Erythroblast (primary cell): ENCODE measurements at regions not wholly inside any gene's neighbourhood (a gene's known extent, or its start where the extent isn't known, plus 50 kb on each side); places are given as distances from the start of the nearest gene placed in this dataset.

Experiments
- GATA1 ChIP-seq: IDR thresholded peaks from 2 replicates; pipeline ENCODE4 v1.6.1; 2011; ENCODE audit warnings: low read depth, mild to moderate bottlenecking, control low read depth, low read length, moderate library complexity
- POLR2A ChIP-seq: IDR thresholded peaks from 2 replicates; pipeline ENCODE4 v1.6.1; 2011; ENCODE audit warnings: mild to moderate bottlenecking, low read length

DNA sequence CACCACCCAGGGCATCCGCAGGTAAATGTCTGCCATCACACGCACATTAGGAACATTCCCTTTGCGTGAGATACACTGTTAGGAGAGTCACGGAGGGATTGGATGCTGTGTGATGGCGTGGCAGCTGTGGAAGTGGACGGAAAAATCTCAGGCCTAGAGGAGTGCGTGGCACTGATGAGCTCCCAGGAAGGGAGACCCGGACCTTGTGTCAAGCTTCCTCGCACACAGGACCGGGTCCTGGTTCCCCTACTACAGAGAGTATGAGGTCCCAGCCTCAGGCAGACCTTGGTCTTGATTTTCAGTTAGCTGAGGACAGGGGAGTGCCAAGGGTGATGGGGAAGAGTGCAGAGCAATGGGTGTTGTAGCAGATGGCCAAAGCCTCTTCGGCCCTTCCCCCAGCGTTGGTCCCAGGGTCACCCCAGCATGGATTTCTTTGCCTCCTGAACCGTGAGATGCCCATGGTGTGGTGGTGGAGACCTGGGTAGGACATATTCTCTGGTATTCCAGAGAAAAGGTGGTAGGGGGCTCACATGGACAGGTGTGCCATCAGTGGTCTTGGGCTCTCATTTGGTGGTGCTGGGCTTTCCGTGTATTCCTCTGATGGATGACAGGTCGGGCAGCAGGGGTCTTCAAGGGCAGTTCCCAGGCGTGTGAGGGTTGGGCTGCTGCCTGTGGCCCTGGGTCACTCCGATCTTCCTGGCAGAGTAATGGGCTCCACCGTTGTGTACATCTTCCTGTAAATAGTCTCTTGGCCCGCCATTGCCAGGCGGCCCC, 105.1 kb downstream of the SNRPN start:
- no peak for TF ChIP-seq POLR2A
- no peak for TF ChIP-seq GATA1
